ENCODE measurements at regions not wholly inside any gene's neighbourhood (a gene's known extent, or its start where the extent isn't known, plus 50 kb on each side); places are given as distances from the start of the nearest gene placed in this dataset.

DNA sequence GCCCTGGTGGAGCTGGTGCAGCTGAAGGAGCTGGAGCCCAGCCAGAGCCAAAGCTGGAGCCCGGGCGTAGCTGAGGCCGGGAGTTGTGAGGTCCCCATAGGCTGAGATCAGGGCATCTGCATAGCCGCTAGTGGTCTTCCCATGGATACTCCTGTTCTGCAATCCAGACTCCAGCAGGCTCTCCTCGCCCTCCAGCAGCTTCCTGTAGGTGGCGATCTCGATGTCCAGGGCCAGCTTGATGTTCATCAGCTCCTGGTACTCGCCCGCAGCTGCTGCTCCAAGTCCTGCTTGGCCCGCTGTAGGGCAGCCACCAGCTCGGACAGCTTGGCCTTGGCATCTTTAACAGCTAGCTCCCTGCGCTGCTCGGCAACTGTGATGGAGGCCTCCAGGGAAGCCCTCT is 966.1 kb downstream of the FSCB start (continued):
- no peak for TF ChIP-seq ZNF670 (CRISPR knock-in tag; IDR thresholded peaks at IDR 0.05; ENCODE audit: borderline replicate concordance)
- TF ChIP-seq, protein P1, sequence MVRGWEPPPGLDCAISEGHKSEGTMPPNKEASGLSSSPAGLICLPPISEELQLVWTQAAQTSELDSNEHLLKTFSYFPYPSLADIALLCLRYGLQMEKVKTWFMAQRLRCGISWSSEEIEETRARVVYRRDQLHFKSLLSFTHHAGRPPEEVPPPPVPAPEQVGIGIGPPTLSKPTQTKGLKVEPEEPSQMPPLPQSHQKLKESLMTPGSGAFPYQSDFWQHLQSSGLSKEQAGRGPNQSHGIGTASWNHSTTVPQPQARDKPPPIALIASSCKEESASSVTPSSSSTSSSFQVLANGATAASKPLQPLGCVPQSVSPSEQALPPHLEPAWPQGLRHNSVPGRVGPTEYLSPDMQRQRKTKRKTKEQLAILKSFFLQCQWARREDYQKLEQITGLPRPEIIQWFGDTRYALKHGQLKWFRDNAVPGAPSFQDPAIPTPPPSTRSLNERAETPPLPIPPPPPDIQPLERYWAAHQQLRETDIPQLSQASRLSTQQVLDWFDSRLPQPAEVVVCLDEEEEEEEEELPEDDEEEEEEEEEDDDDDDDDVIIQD (CRISPR knock-in tag; IDR thresholded peaks at IDR 0.05; ENCODE audit: low read depth), result no peak
- TF ChIP-seq ZNF644 (CRISPR knock-in tag; IDR thresholded peaks at IDR 0.05; ENCODE audit: low read depth), result peak; percentile 27; the same call in 1 of the 2 replicates
- no peak for TF ChIP-seq CAMTA2 (CRISPR knock-in tag; IDR thresholded peaks at IDR 0.05; ENCODE audit: borderline replicate concordance)
- TF ChIP-seq, protein P2, sequence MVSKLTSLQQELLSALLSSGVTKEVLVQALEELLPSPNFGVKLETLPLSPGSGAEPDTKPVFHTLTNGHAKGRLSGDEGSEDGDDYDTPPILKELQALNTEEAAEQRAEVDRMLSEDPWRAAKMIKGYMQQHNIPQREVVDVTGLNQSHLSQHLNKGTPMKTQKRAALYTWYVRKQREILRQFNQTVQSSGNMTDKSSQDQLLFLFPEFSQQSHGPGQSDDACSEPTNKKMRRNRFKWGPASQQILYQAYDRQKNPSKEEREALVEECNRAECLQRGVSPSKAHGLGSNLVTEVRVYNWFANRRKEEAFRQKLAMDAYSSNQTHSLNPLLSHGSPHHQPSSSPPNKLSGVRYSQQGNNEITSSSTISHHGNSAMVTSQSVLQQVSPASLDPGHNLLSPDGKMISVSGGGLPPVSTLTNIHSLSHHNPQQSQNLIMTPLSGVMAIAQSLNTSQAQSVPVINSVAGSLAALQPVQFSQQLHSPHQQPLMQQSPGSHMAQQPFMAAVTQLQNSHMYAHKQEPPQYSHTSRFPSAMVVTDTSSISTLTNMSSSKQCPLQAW (CRISPR knock-in tag; IDR thresholded peaks at IDR 0.05), result peak; percentile 64; the same call in 1 of the 2 replicates
- no peak for TF ChIP-seq RORA (CRISPR knock-in tag; IDR thresholded peaks at IDR 0.05)
- 0 out of 2 replicates have a peak, but pooled peaks have one; percentile 25 for TF ChIP-seq MIER2 (CRISPR knock-in tag; IDR thresholded peaks at IDR 0.05)
- TF ChIP-seq ZNF496 (CRISPR knock-in tag; IDR thresholded peaks at IDR 0.05; ENCODE audit: insufficient replicate concordance), result no peak
- TF ChIP-seq ATF7-NPFF (CRISPR knock-in tag; IDR thresholded peaks at IDR 0.05; ENCODE audit: low read depth), result no peak
- no peak for TF ChIP-seq ZNF781 (CRISPR knock-in tag; IDR thresholded peaks at IDR 0.05; ENCODE audit: borderline replicate concordance, not compliant biosample characterization)
- peak; percentile 36; the same call in 1 of the 2 replicates for TF ChIP-seq ZNF788 (CRISPR knock-in tag; IDR thresholded peaks at IDR 0.05; ENCODE audit: borderline replicate concordance)
- peak; percentile 19; the same call in 1 of the 2 replicates for TF ChIP-seq GATAD2A (CRISPR knock-in tag; IDR thresholded peaks at IDR 0.05)
- TF ChIP-seq RAD21 (CRISPR knock-in tag; IDR thresholded peaks at IDR 0.05), result peak; percentile 49
- TF ChIP-seq, protein P3, sequence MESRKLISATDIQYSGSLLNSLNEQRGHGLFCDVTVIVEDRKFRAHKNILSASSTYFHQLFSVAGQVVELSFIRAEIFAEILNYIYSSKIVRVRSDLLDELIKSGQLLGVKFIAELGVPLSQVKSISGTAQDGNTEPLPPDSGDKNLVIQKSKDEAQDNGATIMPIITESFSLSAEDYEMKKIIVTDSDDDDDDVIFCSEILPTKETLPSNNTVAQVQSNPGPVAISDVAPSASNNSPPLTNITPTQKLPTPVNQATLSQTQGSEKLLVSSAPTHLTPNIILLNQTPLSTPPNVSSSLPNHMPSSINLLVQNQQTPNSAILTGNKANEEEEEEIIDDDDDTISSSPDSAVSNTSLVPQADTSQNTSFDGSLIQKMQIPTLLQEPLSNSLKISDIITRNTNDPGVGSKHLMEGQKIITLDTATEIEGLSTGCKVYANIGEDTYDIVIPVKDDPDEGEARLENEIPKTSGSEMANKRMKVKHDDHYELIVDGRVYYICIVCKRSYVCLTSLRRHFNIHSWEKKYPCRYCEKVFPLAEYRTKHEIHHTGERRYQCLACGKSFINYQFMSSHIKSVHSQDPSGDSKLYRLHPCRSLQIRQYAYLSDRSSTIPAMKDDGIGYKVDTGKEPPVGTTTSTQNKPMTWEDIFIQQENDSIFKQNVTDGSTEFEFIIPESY (CRISPR knock-in tag; IDR thresholded peaks at IDR 0.05), result peak; percentile 68; the same call in 1 of the 2 replicates
- TF ChIP-seq XRCC5 (optimal IDR thresholded peaks at IDR 0.05; ENCODE audit: low read length), result no peak
- TF ChIP-seq, protein P4, sequence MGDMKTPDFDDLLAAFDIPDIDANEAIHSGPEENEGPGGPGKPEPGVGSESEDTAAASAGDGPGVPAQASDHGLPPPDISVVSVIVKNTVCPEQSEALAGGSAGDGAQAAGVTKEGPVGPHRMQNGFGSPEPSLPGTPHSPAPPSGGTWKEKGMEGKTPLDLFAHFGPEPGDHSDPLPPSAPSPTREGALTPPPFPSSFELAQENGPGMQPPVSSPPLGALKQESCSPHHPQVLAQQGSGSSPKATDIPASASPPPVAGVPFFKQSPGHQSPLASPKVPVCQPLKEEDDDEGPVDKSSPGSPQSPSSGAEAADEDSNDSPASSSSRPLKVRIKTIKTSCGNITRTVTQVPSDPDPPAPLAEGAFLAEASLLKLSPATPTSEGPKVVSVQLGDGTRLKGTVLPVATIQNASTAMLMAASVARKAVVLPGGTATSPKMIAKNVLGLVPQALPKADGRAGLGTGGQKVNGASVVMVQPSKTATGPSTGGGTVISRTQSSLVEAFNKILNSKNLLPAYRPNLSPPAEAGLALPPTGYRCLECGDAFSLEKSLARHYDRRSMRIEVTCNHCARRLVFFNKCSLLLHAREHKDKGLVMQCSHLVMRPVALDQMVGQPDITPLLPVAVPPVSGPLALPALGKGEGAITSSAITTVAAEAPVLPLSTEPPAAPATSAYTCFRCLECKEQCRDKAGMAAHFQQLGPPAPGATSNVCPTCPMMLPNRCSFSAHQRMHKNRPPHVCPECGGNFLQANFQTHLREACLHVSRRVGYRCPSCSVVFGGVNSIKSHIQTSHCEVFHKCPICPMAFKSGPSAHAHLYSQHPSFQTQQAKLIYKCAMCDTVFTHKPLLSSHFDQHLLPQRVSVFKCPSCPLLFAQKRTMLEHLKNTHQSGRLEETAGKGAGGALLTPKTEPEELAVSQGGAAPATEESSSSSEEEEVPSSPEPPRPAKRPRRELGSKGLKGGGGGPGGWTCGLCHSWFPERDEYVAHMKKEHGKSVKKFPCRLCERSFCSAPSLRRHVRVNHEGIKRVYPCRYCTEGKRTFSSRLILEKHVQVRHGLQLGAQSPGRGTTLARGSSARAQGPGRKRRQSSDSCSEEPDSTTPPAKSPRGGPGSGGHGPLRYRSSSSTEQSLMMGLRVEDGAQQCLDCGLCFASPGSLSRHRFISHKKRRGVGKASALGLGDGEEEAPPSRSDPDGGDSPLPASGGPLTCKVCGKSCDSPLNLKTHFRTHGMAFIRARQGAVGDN (CRISPR knock-in tag; IDR thresholded peaks at IDR 0.05), result peak; percentile 56
- no peak for TF ChIP-seq SUZ12 (IDR thresholded peaks at IDR 0.05; ENCODE audit: low read depth, low read length)
- no peak for TF ChIP-seq HMG20B (CRISPR knock-in tag; conservative IDR thresholded peaks at IDR 0.05)
